SU-DHL-6 (cell line): ENCODE measurements at regions not wholly inside any gene's neighbourhood (a gene's known extent, or its start where the extent isn't known, plus 50 kb on each side); places are given as distances from the start of the nearest gene placed in this dataset.

Source experiments
- H2AFZ ChIP-seq: fragments of 200-600 bp; sonication (generic); 2 replicates; pipeline ENCODE4 v1.6.1; 2014; ENCODE audit warnings: low read depth, mild to moderate bottlenecking, moderate library complexity, mixed read lengths, antibody characterized with exemption, low read length; ENCODE audit not compliant: severe bottlenecking
- H3F3A ChIP-seq: fragments of 200-600 bp; shearing (Covaris generic); 2 replicates; pipeline ENCODE4 v1.6.0; 2016; ENCODE audit warnings: antibody characterized with exemption, mild to moderate bottlenecking; ENCODE audit not compliant: insufficient read depth
- H3K27ac ChIP-seq: fragments of 200-600 bp; sonication (generic); 2 replicates; pipeline ENCODE4 v1.5.1; 2016; ENCODE audit warnings: low read depth, mild to moderate bottlenecking, low read length, moderate library complexity, mixed read lengths
- H3K27me3 ChIP-seq: fragments of 200-600 bp; sonication (generic), shearing (Covaris generic); 2 replicates; pipeline ENCODE4 v1.6.0; 2014; ENCODE audit warnings: mild to moderate bottlenecking, low read length
- H3K36me3 ChIP-seq: fragments of 200-600 bp; sonication (generic); 2 replicates; pipeline ENCODE4 v1.6.1; 2014; ENCODE audit warnings: mild to moderate bottlenecking, low read length, mixed read lengths
- H3K4me2 ChIP-seq: fragments of 300-600, 200-600 bp; shearing (Covaris generic), sonication (generic); 2 replicates; pipeline ENCODE4 v1.6.0; 2014; ENCODE audit warnings: low read length, low read depth, mild to moderate bottlenecking; ENCODE audit not compliant: poor library complexity, severe bottlenecking
- H3K4me3 ChIP-seq: fragments of 200-600 bp; sonication (generic); 2 replicates; pipeline ENCODE4 v1.5.1; 2014; ENCODE audit warnings: antibody characterized with exemption, low read length, mild to moderate bottlenecking, mixed read lengths; ENCODE audit not compliant: insufficient read depth, poor library complexity, severe bottlenecking
- H3K79me2 ChIP-seq: fragments of 200-600 bp; sonication (generic); 2 replicates; pipeline ENCODE4 v1.6.1; 2014; ENCODE audit warnings: mild to moderate bottlenecking, low read length, moderate library complexity; ENCODE audit not compliant: insufficient read depth
- H3K9ac ChIP-seq: fragments of 200-600 bp; sonication (generic); 2 replicates; pipeline ENCODE4 v1.7.0; 2014; ENCODE audit warnings: mild to moderate bottlenecking, low read length
- H3K9me2 ChIP-seq: fragments of 200-600 bp; sonication (generic); replicated peaks from 2 replicates; pipeline ENCODE4 v1.6.1; 2014; ENCODE audit warnings: low read length; ENCODE audit not compliant: insufficient read depth
- H3K9me3 ChIP-seq: fragments of 200-600 bp; sonication (generic); 2 replicates; pipeline ENCODE4 v1.6.1; 2014; ENCODE audit warnings: low read length, mixed read lengths; ENCODE audit not compliant: insufficient read depth
- H4K20me1 ChIP-seq: fragments of 200-600 bp; sonication (generic); 2 replicates; pipeline ENCODE4 v1.6.1; 2014; ENCODE audit warnings: low read depth, mild to moderate bottlenecking, antibody characterized with exemption, low read length, moderate library complexity, mixed read lengths
- CTCF ChIP-seq: fragments of 200-600 bp; sonication (generic); IDR thresholded peaks from one replicate; pipeline ENCODE4 v1.5.1; 2017; ENCODE audit warnings: antibody characterized with exemption, mild to moderate bottlenecking, low read length, moderate library complexity; ENCODE audit not compliant: insufficient read depth, poor library complexity, severe bottlenecking
- EZH2phosphoT487 ChIP-seq: fragments of 200-600 bp; sonication (generic), shearing (Covaris generic); conservative IDR thresholded peaks from 2 replicates; pipeline ENCODE4 v1.6.1; 2018; ENCODE audit warnings: mild to moderate bottlenecking, antibody characterized with exemption, low read length, moderate library complexity, mixed read lengths

- no peaks in the 10 kb centered on the region for H4K20me1 ChIP-seq
- TF ChIP-seq CTCF (no peak), EZH2phosphoT487 (no peak)
- no peaks in the 10 kb centered on the region for H3K36me3 ChIP-seq
- H3K9me3 ChIP-seq, result no peaks in the 10 kb centered on the region
- H3K79me2 ChIP-seq, result no peaks in the 10 kb centered on the region
- no peak overlapping the region for H3K4me3 ChIP-seq
- no peak overlapping the region for H3K4me2 ChIP-seq
- H3K9ac ChIP-seq, result no peak overlapping the region
- no peaks in the 10 kb centered on the region for H3K9me2 ChIP-seq
- H3K27ac ChIP-seq, result no peak overlapping the region
- H2AFZ ChIP-seq, result no peak overlapping the region
- no peaks in the 10 kb centered on the region for H3F3A ChIP-seq
- H3K27me3 ChIP-seq, result no peaks in the 10 kb centered on the region
Measured at GRCh38 chr5:145511351-145511750, 323.8 kb downstream of the PRELID2 start.

- Histone ChIP-seq H3K27me3 (no peaks in the 10 kb centered on the region), H4K20me1 (no peaks in the 10 kb centered on the region), H3K9me2 (no peaks in the 10 kb centered on the region), H3K9me3 (no peaks in the 10 kb centered on the region), H3K4me2 (no peak overlapping the region), H3K9ac (no peak overlapping the region), H3K4me3 (no peak overlapping the region), H3K79me2 (no peaks in the 10 kb centered on the region), H3K36me3 (no peaks in the 10 kb centered on the region), H3F3A (no peaks in the 10 kb centered on the region), H2AFZ (no peak overlapping the region), H3K27ac (no peak overlapping the region)
- TF ChIP-seq CTCF, result no peak
- TF ChIP-seq EZH2phosphoT487, result no peak
Measured at GRCh38 chr5:145510769-145511168, 324.4 kb downstream of the PRELID2 start.

DNA sequence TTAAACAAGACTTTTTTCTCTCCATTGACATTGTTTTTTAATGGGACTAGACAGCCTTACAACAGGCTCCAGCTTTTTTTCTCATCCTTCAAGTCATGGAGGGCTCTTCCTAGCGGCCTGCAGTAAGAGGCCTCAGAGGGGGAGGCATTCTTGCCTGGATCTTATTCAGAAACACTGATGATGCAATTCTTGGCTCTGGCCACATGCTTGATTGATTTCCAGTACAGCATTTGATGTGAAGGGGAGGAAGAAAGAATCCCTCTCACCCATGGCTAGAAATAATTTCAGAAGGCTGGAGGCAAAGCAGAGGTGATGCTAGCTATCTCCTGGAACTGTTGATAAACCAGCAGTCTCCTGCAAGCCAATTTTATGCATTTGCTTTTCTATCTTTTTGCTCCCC is 324.8 kb downstream of the PRELID2 start:
- no peak overlapping the region for H3K4me2 ChIP-seq
- H3K79me2 ChIP-seq, result no peaks in the 10 kb centered on the region
- H3K36me3 ChIP-seq, result no peaks in the 10 kb centered on the region

More for the DNA sequence above, 324.8 kb downstream of the PRELID2 start:
- no peak overlapping the region for H3K27ac ChIP-seq
- TF ChIP-seq EZH2phosphoT487 (no peak), CTCF (no peak)
- H3K27me3 ChIP-seq, result no peaks in the 10 kb centered on the region
- H3F3A ChIP-seq, result no peaks in the 10 kb centered on the region
- no peaks in the 10 kb centered on the region for H4K20me1 ChIP-seq
- H3K9ac ChIP-seq, result no peak overlapping the region
- H3K9me3 ChIP-seq, result no peaks in the 10 kb centered on the region
- no peaks in the 10 kb centered on the region for H3K9me2 ChIP-seq
- no peak overlapping the region for H2AFZ ChIP-seq
- no peak overlapping the region for H3K4me3 ChIP-seq
